SK-MEL-5 (cell line): ENCODE measurements at regions not wholly inside any gene's neighbourhood (a gene's known extent, or its start where the extent isn't known, plus 50 kb on each side); places are given as distances from the start of the nearest gene placed in this dataset.
A peak's percentile ranks its signal among the peaks of the same experiment; 100 is the strongest.

Source experiments
- DNase-seq: peaks from one replicate; pipeline ENCODE4 v3.0.0-alpha.2; 2016; ENCODE audit warnings: low read depth, low spot score
- in situ Hi-C: cut with HindIII; loops from 2 replicates; pipeline ENCODE4 v1.10.0; 2016; ENCODE audit warnings: low sequenced_read_pairs, high pct_unique_total_duplicates, low pct_unique_long_range_greater_than_20kb

DNA sequence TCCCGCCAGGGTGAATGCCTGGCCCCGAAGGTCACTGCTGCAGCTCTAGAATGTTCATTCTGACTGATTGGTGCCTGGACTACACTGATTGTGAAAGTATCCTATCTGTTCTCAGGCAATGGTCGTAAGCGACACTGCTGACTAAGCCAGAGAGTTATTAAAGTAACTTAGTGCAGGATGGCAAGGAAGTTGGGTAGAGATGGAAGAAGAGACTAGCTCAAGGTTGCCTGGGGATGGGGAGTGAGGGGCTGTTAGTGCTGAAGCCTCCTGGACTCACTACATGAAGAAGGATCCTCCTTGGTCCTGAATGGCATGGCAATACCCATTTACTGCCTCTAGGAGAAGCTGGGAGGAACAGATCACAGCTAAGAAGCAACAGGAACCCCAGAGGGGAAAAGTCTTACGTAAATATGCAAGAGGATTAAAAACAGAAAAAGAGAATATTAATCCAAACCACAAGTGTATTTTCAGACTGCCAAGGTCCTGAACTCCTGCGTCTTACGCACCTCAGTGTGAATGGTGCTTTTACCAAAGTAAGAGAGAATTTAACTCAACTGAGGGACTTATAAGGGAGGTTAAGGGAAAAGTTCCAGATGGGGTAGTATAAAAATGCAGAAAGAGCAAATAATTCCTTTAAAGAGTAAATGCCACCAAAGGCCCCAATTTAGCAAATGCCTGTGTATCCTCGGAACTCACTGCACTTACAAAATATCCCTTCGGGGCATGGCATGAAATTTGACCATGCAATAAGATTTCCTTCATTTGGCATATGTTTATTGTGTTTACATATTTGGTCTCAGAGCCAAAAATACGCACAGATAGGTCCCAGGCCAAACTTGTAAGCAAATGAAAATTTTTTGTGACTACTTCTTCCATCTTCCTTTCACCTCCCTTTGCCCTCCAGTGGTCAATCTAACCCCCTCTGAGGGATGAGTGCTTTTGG lies 64.0 kb upstream of the DGKG start:
- in situ Hi-C loops = no loop called here
- peak; percentile 54 for DNase-seq

DNA sequence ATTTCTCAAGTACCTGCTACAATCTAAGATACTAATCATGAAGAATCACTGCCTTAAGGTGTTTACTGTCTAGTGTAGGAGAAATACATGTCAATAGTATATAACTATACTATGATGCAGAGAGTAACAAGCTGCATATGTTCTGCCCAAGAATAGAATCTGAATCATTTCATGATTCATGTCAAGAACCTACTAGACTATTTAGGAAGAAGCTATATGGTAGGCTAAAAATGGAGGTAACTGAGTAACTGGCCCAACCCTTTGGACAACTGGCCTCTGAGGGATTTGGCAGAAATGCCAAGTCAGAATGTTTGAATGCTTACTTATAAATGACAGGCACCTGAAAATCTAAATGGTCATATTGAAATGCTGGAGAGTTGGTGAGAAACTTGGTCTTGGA lies 59.9 kb upstream of the DGKG start:
- DNase-seq = no peak
- in situ Hi-C loops = no loop called here

- no peak for DNase-seq
- in situ Hi-C loops = no loop called here
Observed at GRCh38 chr3:186418671-186419145, 56.7 kb upstream of the DGKG start.

DNA sequence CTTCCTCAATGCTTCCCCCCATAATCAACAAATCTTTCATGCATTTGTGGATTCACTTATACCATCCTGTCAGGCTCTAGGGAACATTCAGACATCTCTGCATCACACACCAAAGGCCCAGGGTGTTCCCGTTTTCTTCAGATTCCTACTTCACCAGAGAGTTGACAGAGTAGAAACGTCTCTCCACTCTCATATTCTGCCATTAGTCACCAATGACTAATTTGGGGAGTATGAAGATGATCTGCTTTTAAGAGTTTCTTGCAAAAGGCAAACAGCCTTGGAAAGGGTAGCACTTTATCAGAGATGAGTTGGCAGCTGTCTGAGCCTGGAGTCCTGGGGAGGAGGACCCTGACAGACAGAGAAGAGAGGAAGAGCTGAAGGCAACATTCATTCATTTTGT lies 55.8 kb upstream of the DGKG start:
- in situ Hi-C loops = no loop called here
- DNase-seq = no peak

DNA sequence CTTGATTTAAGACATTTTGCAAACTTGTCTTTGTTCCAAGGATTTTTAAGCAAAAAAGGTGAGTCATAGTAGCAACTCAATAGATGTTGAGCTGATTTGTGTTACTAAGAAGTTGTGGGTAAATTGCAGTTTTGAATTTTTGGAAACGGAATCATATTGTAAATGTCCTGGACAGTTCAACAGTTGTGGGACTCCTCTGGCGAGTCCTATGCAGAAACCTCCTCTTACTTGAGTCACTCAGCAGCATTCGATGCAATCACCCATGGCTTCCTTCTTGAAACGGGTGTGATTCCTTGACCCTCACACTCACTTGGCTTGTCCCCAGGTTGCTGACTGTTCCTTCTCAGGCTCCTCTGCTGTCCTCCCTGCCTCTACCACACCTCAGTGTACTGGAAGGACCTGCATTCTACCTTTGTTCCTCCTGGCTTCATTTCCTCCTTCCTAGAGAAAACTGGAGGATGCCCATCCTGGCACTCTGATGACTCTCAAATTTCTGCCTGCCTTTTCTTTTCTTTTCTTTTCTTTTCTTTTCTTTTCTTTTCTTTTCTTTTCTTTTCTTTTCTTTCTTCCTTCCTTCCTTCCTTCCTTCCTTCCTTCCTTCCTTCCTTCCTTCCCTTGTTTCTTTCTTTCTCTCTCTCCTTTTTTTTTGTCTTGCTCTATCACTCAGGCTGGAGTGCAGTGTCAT lies 52.8 kb upstream of the DGKG start:
- in situ Hi-C loops = no loop called here
- DNase-seq = no peak

DNA sequence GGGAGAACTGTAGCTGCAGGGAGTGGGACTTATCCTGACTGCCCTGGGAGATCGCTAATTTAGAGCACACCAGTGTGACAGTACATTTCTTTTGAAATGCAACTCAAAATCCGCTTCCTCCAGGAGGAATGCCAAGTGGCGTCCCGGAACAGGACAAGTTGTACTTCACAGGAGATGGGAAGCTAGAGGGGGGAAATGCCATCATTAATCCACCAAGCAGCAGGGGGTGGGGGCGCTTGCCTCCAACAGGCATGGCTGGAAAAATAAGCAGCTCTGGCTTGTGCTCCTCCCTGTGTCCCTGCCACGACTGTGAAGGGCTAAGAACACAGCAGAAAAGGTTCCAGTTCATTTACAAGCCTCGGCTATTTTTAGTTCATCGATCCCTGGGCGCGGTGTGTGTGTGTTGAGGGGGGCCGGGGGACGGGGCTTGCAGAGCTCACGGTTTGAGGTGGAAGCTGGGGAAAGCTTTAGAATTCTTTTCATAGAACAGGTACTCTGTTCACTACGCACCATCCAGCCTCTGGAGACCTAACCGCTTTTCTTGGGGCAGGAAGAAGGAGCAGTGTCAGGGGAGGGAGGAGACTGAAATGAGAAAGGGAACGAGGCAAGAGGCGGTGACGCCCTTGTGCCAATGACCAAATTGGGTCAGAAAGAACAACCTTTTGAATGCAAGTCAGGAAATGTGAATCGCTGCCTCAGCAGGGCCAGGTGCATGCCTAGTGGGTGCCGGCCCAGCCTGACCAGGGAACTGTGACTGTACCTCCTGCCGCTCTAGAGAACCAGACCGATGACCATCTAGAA lies 51.8 kb upstream of the DGKG start:
- no peak for DNase-seq
- in situ Hi-C loops = no loop called here

- no peak for DNase-seq
Observed at GRCh38 chr3:186411994-186412393, 50.0 kb upstream of the DGKG start.

More at GRCh38 chr3:186411994-186412393, 50.0 kb upstream of the DGKG start:
- in situ Hi-C loops = no loop called here
